H1 (cell line): ENCODE measurements at regions not wholly inside any gene's neighbourhood (a gene's known extent, or its start where the extent isn't known, plus 50 kb on each side); places are given as distances from the start of the nearest gene placed in this dataset.

Source experiments
- CTCF ChIA-PET: fragments of 300-600 bp; sonication (Branson Sonifier 250); formaldehyde crosslinking; loops from one replicate; lab custom pipeline; 2021; ENCODE audit not compliant: partially characterized antibody; lab: Charles Lee
- POLR2A ChIA-PET: fragments of 300-600 bp; sonication (Branson Sonifier 250); formaldehyde crosslinking; loops from one replicate; lab custom pipeline; 2021; ENCODE audit warnings: inconsistent platforms; ENCODE audit not compliant: partially characterized antibody; lab: Charles Lee
- DNase-seq, 2 experiments: peaks; one replicate each; pipeline versions ENCODE4 v3.0.0 to v3.0.0-alpha.2; 2010 to 2022; ENCODE audit warnings: low spot score in 2 of 2, low read depth in 1 of 2, mixed read lengths in 1 of 2
- FAIRE-seq: peaks from 2 replicates; lab custom pipeline; 2011; peaks lifted over from hg19 to GRCh38; lab: Jason Lieb, UNC
- H2AFZ ChIP-seq: 2 replicates; pipeline ENCODE4 v1.8.1; 2012; ENCODE audit warnings: low read length, inconsistent platforms
- H2AK5ac ChIP-seq: 2 replicates; pipeline ENCODE4 v1.6.1; 2013; ENCODE audit warnings: low read depth, low read length
- H2BK120ac ChIP-seq: replicated peaks from 2 replicates; pipeline ENCODE3; 2013; ENCODE audit warnings: low read depth, low read length, inconsistent platforms
- H2BK12ac ChIP-seq: 2 replicates; pipeline ENCODE4 v1.6.1; 2013; ENCODE audit warnings: low read depth, low read length
- H2BK15ac ChIP-seq: 2 replicates; pipeline ENCODE4 v1.6.1; 2013; ENCODE audit warnings: low read length
- H2BK20ac ChIP-seq: 2 replicates; pipeline ENCODE4 v1.6.1; 2013; ENCODE audit warnings: low read length
- H2BK5ac ChIP-seq: 2 replicates; pipeline ENCODE4 v1.6.1; 2013; ENCODE audit warnings: low read depth, low read length
- H3K14ac ChIP-seq: 2 replicates; pipeline ENCODE4 v1.6.1; 2013; ENCODE audit warnings: inconsistent platforms; ENCODE audit not compliant: insufficient read length
- H3K18ac ChIP-seq: 2 replicates; pipeline ENCODE4 v1.6.1; 2013; ENCODE audit warnings: low read length; ENCODE audit errors: extremely low read depth
- H3K23ac ChIP-seq: 2 replicates; pipeline ENCODE4 v1.6.1; 2013; ENCODE audit warnings: inconsistent platforms; ENCODE audit not compliant: insufficient read length
- H3K23me2 ChIP-seq: 2 replicates; pipeline ENCODE4 v1.6.1; 2013; ENCODE audit warnings: low read depth, low read length
- H3K27ac ChIP-seq: 2 replicates; pipeline ENCODE4 v1.6.1; 2011; ENCODE audit warnings: low read depth, low read length, inconsistent platforms
- H3K27me3 ChIP-seq, 4 experiments: replicated peaks in 1 of 4; 1 replicate in 1 of 4; 2 replicates in 3 of 4; pipeline versions ENCODE4 v1.6.1 to v1.8.1; 2011 to 2013; ENCODE audit warnings: low read length in 3 of 4, mild to moderate bottlenecking in 3 of 4, inconsistent platforms in 2 of 4, mixed read lengths in 2 of 4, moderate library complexity in 1 of 4; ENCODE audit not compliant: control insufficient read depth in 3 of 4, insufficient read depth in 3 of 4; ENCODE audit errors: extremely low read depth in 1 of 4
- H3K36me3 ChIP-seq, 4 experiments: 2 replicates each; pipeline versions ENCODE4 v1.6.1 to v1.8.1; 2011 to 2013; ENCODE audit warnings: mild to moderate bottlenecking in 4 of 4, low read length in 3 of 4, moderate library complexity in 2 of 4, control low read depth in 1 of 4, inconsistent platforms in 1 of 4; ENCODE audit not compliant: insufficient read depth in 4 of 4, control insufficient read depth in 2 of 4
- H3K4ac ChIP-seq: replicated peaks from 2 replicates; pipeline ENCODE3; 2013; ENCODE audit warnings: low read length, low read depth, mixed read lengths, inconsistent platforms; ENCODE audit not compliant: insufficient read length
- H3K4me1 ChIP-seq, 4 experiments: replicated peaks in 1 of 4; 1 replicate in 1 of 4; 2 replicates in 3 of 4; pipeline versions ENCODE4 v1.6.1 to v1.8.1; 2011 to 2013; ENCODE audit warnings: low read length in 3 of 4, inconsistent platforms in 2 of 4, mixed read lengths in 1 of 4; ENCODE audit not compliant: insufficient read depth in 4 of 4, control insufficient read depth in 3 of 4
- H3K4me2 ChIP-seq, 2 experiments: 2 replicates each; pipeline versions ENCODE4 v1.6.1 to v1.8.1; 2011 to 2013; ENCODE audit warnings: low read depth in 2 of 2, low read length in 2 of 2, control low read depth in 1 of 2, inconsistent platforms in 1 of 2, mild to moderate bottlenecking in 1 of 2; ENCODE audit not compliant: insufficient read depth in 1 of 2
- H3K4me3 ChIP-seq, 4 experiments: fragments of 200-600, 300-600 bp in 1 of 4; sonication (generic), shearing (Covaris generic), sonication (Bioruptor Twin) in 1 of 4; 2 replicates each; pipeline versions ENCODE4 v1.5.1 to v1.8.1; 2011 to 2016; ENCODE audit warnings: low read length in 4 of 4, low read depth in 3 of 4, control low read depth in 2 of 4, inconsistent platforms in 2 of 4, mild to moderate bottlenecking in 2 of 4, mixed read lengths in 1 of 4, moderate library complexity in 1 of 4; ENCODE audit not compliant: insufficient read depth in 2 of 4; ENCODE audit errors: extremely low read depth in 1 of 4
- H3K56ac ChIP-seq: replicated peaks from 2 replicates; pipeline ENCODE3; 2013; ENCODE audit warnings: low read depth, mild to moderate bottlenecking, mixed read lengths, low read length, inconsistent platforms; ENCODE audit not compliant: insufficient read length
- H3K79me1 ChIP-seq: 2 replicates; pipeline ENCODE4 v1.6.1; 2013; ENCODE audit warnings: low read depth, low read length, control low read depth
- H3K79me2 ChIP-seq, 2 experiments: 2 replicates each; pipeline versions ENCODE4 v1.6.1 to v1.8.1; 2012 to 2013; ENCODE audit warnings: low read length in 2 of 2, mild to moderate bottlenecking in 2 of 2, inconsistent platforms in 1 of 2; ENCODE audit not compliant: insufficient read depth in 2 of 2, control insufficient read depth in 1 of 2
- H3K9ac ChIP-seq, 4 experiments: replicated peaks in 1 of 4; 1 replicate in 1 of 4; 2 replicates in 3 of 4; pipeline versions ENCODE4 v1.6.1 to v1.8.1; 2011 to 2013; ENCODE audit warnings: low read depth in 3 of 4, low read length in 3 of 4, control low read depth in 2 of 4, mild to moderate bottlenecking in 2 of 4, moderate library complexity in 2 of 4, inconsistent platforms in 1 of 4; ENCODE audit errors: extremely low read depth in 1 of 4
- H3K9me3 ChIP-seq, 2 experiments: 2 replicates each; pipeline versions ENCODE4 v1.6.1 to v1.8.1; 2012 to 2013; ENCODE audit warnings: mild to moderate bottlenecking in 2 of 2, moderate library complexity in 2 of 2, control low read depth in 1 of 2, inconsistent platforms in 1 of 2, low read depth in 1 of 2, low read length in 1 of 2, mixed read lengths in 1 of 2; ENCODE audit not compliant: insufficient read depth in 2 of 2
- H4K20me1 ChIP-seq, 2 experiments: replicated peaks in 1 of 2; 2 replicates each; pipeline versions ENCODE3 to v1.8.1; 2011 to 2013; ENCODE audit warnings: inconsistent platforms in 2 of 2, low read length in 2 of 2, mild to moderate bottlenecking in 1 of 2; ENCODE audit not compliant: insufficient read depth in 2 of 2, control insufficient read depth in 1 of 2
- H4K5ac ChIP-seq: 2 replicates; pipeline ENCODE4 v1.6.1; 2013; ENCODE audit warnings: low read length, low read depth, mixed read lengths, inconsistent platforms; ENCODE audit not compliant: insufficient read length
- H4K8ac ChIP-seq: 2 replicates; pipeline ENCODE4 v1.8.0; 2013; ENCODE audit warnings: mild to moderate bottlenecking, moderate library complexity, low read length, inconsistent platforms; ENCODE audit not compliant: insufficient read depth; ENCODE audit errors: extremely low read depth
- H4K91ac ChIP-seq: replicated peaks from 2 replicates; pipeline ENCODE3; 2013; ENCODE audit warnings: low read length, mixed read lengths, inconsistent platforms; ENCODE audit not compliant: insufficient read length
- BCL11A ChIP-seq, 2 experiments: IDR thresholded peaks; one replicate each; pipeline ENCODE4 v1.6.1; 2011; ENCODE audit warnings: low read depth in 2 of 2, low read length in 2 of 2, mild to moderate bottlenecking in 2 of 2
- CTBP2 ChIP-seq: IDR thresholded peaks from 2 replicates; pipeline ENCODE4 v1.7.0; 2011; ENCODE audit warnings: borderline replicate concordance, mild to moderate bottlenecking, moderate library complexity, mixed read lengths, low read length; ENCODE audit not compliant: insufficient read depth, insufficient read length
- JUN ChIP-seq: IDR thresholded peaks from 2 replicates; pipeline ENCODE4 v1.6.1; 2011; ENCODE audit warnings: low read depth, mild to moderate bottlenecking, improper control_type of control experiment, low read length
- POLR2AphosphoS5 ChIP-seq: IDR thresholded peaks from 2 replicates; pipeline ENCODE4 v1.6.1; 2011; ENCODE audit warnings: low read depth, low read length
- RXRA ChIP-seq: IDR thresholded peaks from 2 replicates; pipeline ENCODE4 v1.6.1; 2011; ENCODE audit warnings: low read depth, mild to moderate bottlenecking, low read length, moderate library complexity; ENCODE audit not compliant: insufficient read depth
- SAP30 ChIP-seq: fragments of 300-600 bp; sonication (generic); IDR thresholded peaks from 2 replicates; pipeline ENCODE4 v1.7.1; 2012; ENCODE audit warnings: low read length, moderate library complexity, mild to moderate bottlenecking, inconsistent platforms; ENCODE audit not compliant: insufficient read depth, insufficient replicate concordance
- SIRT6 ChIP-seq: IDR thresholded peaks from one replicate; pipeline ENCODE4 v1.7.1; 2012; ENCODE audit warnings: low read length, inconsistent platforms
- SP2 ChIP-seq: IDR thresholded peaks from 2 replicates; pipeline ENCODE4 v1.6.1; 2012; ENCODE audit warnings: mild to moderate bottlenecking, low read length, inconsistent platforms
- TCF12 ChIP-seq: IDR thresholded peaks from 2 replicates; pipeline ENCODE4 v1.6.1; 2011; ENCODE audit warnings: low read depth, mild to moderate bottlenecking, low read length
- YY1 ChIP-seq: IDR thresholded peaks from 2 replicates; pipeline ENCODE4 v1.6.1; 2011; ENCODE audit warnings: low read depth, mild to moderate bottlenecking, low read length
- TF ChIP-seq, protein P1 (sequence below): IDR thresholded peaks from 2 replicates; pipeline ENCODE4 v1.6.1; 2011; ENCODE audit warnings: low read depth, mild to moderate bottlenecking, low read length; ENCODE audit not compliant: insufficient read depth

DNA sequence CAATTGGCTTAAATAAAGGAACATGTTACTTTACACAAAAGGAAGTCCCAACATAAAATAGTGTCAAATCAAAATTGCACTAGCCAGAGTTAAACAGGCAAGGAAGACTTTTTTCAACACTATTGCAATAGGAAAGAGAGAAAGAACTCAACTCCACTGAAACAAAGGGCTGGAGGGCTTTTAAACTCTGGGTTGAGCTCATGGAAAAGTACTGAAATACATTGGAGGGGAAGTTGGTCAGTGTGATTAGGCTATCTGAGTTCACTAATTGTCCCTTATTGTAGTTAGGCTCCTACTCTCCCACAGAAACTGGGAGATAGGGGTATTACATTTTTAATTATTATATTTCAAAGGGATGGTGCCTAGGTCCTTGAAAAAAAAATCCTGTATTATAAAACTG, 491.2 kb upstream of the LCORL start:
- H3K4me1 ChIP-seq: no peaks in the 10 kb centered on the region
- H3K9me3 ChIP-seq: peaks cover 46 to 47% of the 10 kb centered on the region in 2 experiments; a peak in 3 of 4 replicates
- FAIRE-seq (no peak), DNase-seq (no peak)
- H3K18ac ChIP-seq: no peak overlapping the region
- no peak overlapping the region for H3K4me3 ChIP-seq
- H2BK12ac ChIP-seq: no peak overlapping the region
- H3K4me2 ChIP-seq: no peak overlapping the region
- H3K56ac ChIP-seq: no peak overlapping the region
- H4K20me1 ChIP-seq: no peaks in the 10 kb centered on the region
- H3K4ac ChIP-seq: no peak overlapping the region
- no peak overlapping the region for H3K14ac ChIP-seq
- no peak overlapping the region for H4K8ac ChIP-seq
- no peak overlapping the region for H2AK5ac ChIP-seq
- ChIA-PET CTCF (no interaction called here), POLR2A (no interaction called here)
- H2AFZ ChIP-seq: no peak overlapping the region
- no peaks in the 10 kb centered on the region for H3K23me2 ChIP-seq
- H3K9ac ChIP-seq: no peak overlapping the region
- no peaks in the 10 kb centered on the region for H3K36me3 ChIP-seq
- H3K79me1 ChIP-seq: no peaks in the 10 kb centered on the region
- no peak overlapping the region for H4K91ac ChIP-seq
- no peak overlapping the region for H4K5ac ChIP-seq
- H3K23ac ChIP-seq: no peak overlapping the region
- no peak overlapping the region for H2BK15ac ChIP-seq
- H2BK20ac ChIP-seq: no peak overlapping the region
- H3K27ac ChIP-seq: no peak overlapping the region
- H3K27me3 ChIP-seq: no peaks in the 10 kb centered on the region; a peak in 1 of 7 replicates
- no peak overlapping the region for H2BK120ac ChIP-seq
- no peaks in the 10 kb centered on the region for H3K79me2 ChIP-seq
- no peak overlapping the region for H2BK5ac ChIP-seq
- TF ChIP-seq, protein P1, sequence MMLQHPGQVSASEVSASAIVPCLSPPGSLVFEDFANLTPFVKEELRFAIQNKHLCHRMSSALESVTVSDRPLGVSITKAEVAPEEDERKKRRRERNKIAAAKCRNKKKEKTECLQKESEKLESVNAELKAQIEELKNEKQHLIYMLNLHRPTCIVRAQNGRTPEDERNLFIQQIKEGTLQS: no peak
- TF ChIP-seq POLR2AphosphoS5 (no peak), BCL11A (IDR thresholded peaks at IDR 0.05; ENCODE audit: low read depth in 2 of 2, low read length in 2 of 2) (no peak), TCF12 (no peak), CTBP2 (no peak), RXRA (no peak), YY1 (no peak), SIRT6 (no peak), JUN (no peak), SAP30 (no peak), SP2 (no peak)
